ENCODE measurements at regions not wholly inside any gene's neighbourhood (a gene's known extent, or its start where the extent isn't known, plus 50 kb on each side); places are given as distances from the start of the nearest gene placed in this dataset.

- Histone ChIP-seq H3K27me3 (ENCODE audit: control insufficient read depth in 2 of 2, insufficient read depth in 1 of 2, low read length in 1 of 2) (no peaks in the 10 kb centered on the region), H3K36me3 (ENCODE audit: control insufficient read depth in 2 of 2, insufficient read depth in 2 of 2, low read length in 1 of 2) (no peaks in the 10 kb centered on the region), H3K4me3 (ENCODE audit: low read length in 2 of 2) (no peak overlapping the region), H3K27ac (ENCODE audit: low read depth in 1 of 2, low read length in 1 of 2) (no peak overlapping the region), H3K4me1 (ENCODE audit: control insufficient read depth in 2 of 2, insufficient read depth in 2 of 2, low read length in 2 of 2) (no peaks in the 10 kb centered on the region), H3K9me3 (ENCODE audit: control insufficient read depth in 2 of 2, insufficient read depth in 1 of 2, low read length in 1 of 2) (peaks cover 0 to 26% of the 10 kb centered on the region in 2 donors)
- DNase-seq (ENCODE audit: low read depth in 6 of 9, low spot score in 9 of 9) = no peak
- WGBS = 88% methylated on average over 9 of the region's 9 CpGs
Observed at GRCh38 chr7:98551611-98552273, 65.3 kb upstream of the NPTX2 start.

GRCh38 chr7:98548971-98549370 is 68.1 kb upstream of the NPTX2 start:
- Histone ChIP-seq H3K9me3 (ENCODE audit: control insufficient read depth in 2 of 2, insufficient read depth in 1 of 2, low read length in 1 of 2) (peaks cover 0 to 26% of the 10 kb centered on the region in 2 donors), H3K4me3 (ENCODE audit: low read length in 2 of 2) (no peak overlapping the region), H3K36me3 (ENCODE audit: control insufficient read depth in 2 of 2, insufficient read depth in 2 of 2, low read length in 1 of 2) (no peaks in the 10 kb centered on the region), H3K27me3 (ENCODE audit: control insufficient read depth in 2 of 2, insufficient read depth in 1 of 2, low read length in 1 of 2) (no peaks in the 10 kb centered on the region), H3K27ac (ENCODE audit: low read depth in 1 of 2, low read length in 1 of 2) (no peak overlapping the region), H3K4me1 (ENCODE audit: control insufficient read depth in 2 of 2, insufficient read depth in 2 of 2, low read length in 2 of 2) (no peaks in the 10 kb centered on the region)
- no peak for DNase-seq (ENCODE audit: low read depth in 6 of 9, low spot score in 9 of 9)
- WGBS = 86% methylated on average over 6 of the region's 6 CpGs

GRCh38 chr7:98548370-98548769 is 68.7 kb upstream of the NPTX2 start:
- DNase-seq (ENCODE audit: low read depth in 6 of 9, low spot score in 9 of 9) = no peak
- no peaks in the 10 kb centered on the region for H3K27me3 ChIP-seq (ENCODE audit: control insufficient read depth in 2 of 2, insufficient read depth in 1 of 2, low read length in 1 of 2)
- H3K4me1 ChIP-seq (ENCODE audit: control insufficient read depth in 2 of 2, insufficient read depth in 2 of 2, low read length in 2 of 2) = no peaks in the 10 kb centered on the region
- peaks cover 0 to 26% of the 10 kb centered on the region in 2 donors for H3K9me3 ChIP-seq (ENCODE audit: control insufficient read depth in 2 of 2, insufficient read depth in 1 of 2, low read length in 1 of 2)
- no peak overlapping the region for H3K4me3 ChIP-seq (ENCODE audit: low read length in 2 of 2)
- WGBS = 95% methylated on average over 2 of the region's 2 CpGs
- H3K36me3 ChIP-seq (ENCODE audit: control insufficient read depth in 2 of 2, insufficient read depth in 2 of 2, low read length in 1 of 2) = no peaks in the 10 kb centered on the region
- H3K27ac ChIP-seq (ENCODE audit: low read depth in 1 of 2, low read length in 1 of 2) = no peak overlapping the region

- no peak overlapping the region for H3K27ac ChIP-seq (ENCODE audit: low read depth in 1 of 2, low read length in 1 of 2)
- no peak overlapping the region for H3K4me3 ChIP-seq (ENCODE audit: low read length in 2 of 2)
- no peaks in the 10 kb centered on the region for H3K4me1 ChIP-seq (ENCODE audit: control insufficient read depth in 2 of 2, insufficient read depth in 2 of 2, low read length in 2 of 2)
- H3K9me3 ChIP-seq (ENCODE audit: control insufficient read depth in 2 of 2, insufficient read depth in 1 of 2, low read length in 1 of 2) = no peaks in the 10 kb centered on the region
- no peak for DNase-seq (ENCODE audit: low read depth in 6 of 9, low spot score in 9 of 9)
- 90% methylated on average over 10 of the region's 10 CpGs for WGBS
- H3K36me3 ChIP-seq (ENCODE audit: control insufficient read depth in 2 of 2, insufficient read depth in 2 of 2, low read length in 1 of 2) = no peaks in the 10 kb centered on the region
- no peaks in the 10 kb centered on the region for H3K27me3 ChIP-seq (ENCODE audit: control insufficient read depth in 2 of 2, insufficient read depth in 1 of 2, low read length in 1 of 2)
Observed at GRCh38 chr7:98541101-98541500, 76.0 kb upstream of the NPTX2 start.

GRCh38 chr7:98539865-98540264 is 77.2 kb upstream of the NPTX2 start:
- no peak for DNase-seq (ENCODE audit: low read depth in 6 of 9, low spot score in 9 of 9)
- Histone ChIP-seq H3K4me1 (ENCODE audit: control insufficient read depth in 2 of 2, insufficient read depth in 2 of 2, low read length in 2 of 2) (no peaks in the 10 kb centered on the region), H3K27me3 (ENCODE audit: control insufficient read depth in 2 of 2, insufficient read depth in 1 of 2, low read length in 1 of 2) (no peaks in the 10 kb centered on the region), H3K9me3 (ENCODE audit: control insufficient read depth in 2 of 2, insufficient read depth in 1 of 2, low read length in 1 of 2) (peaks cover 0 to 2% of the 10 kb centered on the region in 2 donors), H3K4me3 (ENCODE audit: low read length in 2 of 2) (no peak overlapping the region), H3K27ac (ENCODE audit: low read depth in 1 of 2, low read length in 1 of 2) (no peak overlapping the region), H3K36me3 (ENCODE audit: control insufficient read depth in 2 of 2, insufficient read depth in 2 of 2, low read length in 1 of 2) (no peaks in the 10 kb centered on the region)
- WGBS = 85% methylated on average over 1 of the region's 1 CpG

- Histone ChIP-seq H3K36me3 (ENCODE audit: control insufficient read depth in 2 of 2, insufficient read depth in 2 of 2, low read length in 1 of 2) (no peaks in the 10 kb centered on the region), H3K27me3 (ENCODE audit: control insufficient read depth in 2 of 2, insufficient read depth in 1 of 2, low read length in 1 of 2) (no peaks in the 10 kb centered on the region), H3K4me3 (ENCODE audit: low read length in 2 of 2) (no peak overlapping the region), H3K4me1 (ENCODE audit: control insufficient read depth in 2 of 2, insufficient read depth in 2 of 2, low read length in 2 of 2) (no peaks in the 10 kb centered on the region), H3K27ac (ENCODE audit: low read depth in 1 of 2, low read length in 1 of 2) (no peak overlapping the region), H3K9me3 (ENCODE audit: control insufficient read depth in 2 of 2, insufficient read depth in 1 of 2, low read length in 1 of 2) (peaks cover 0 to 10% of the 10 kb centered on the region in 2 donors)
- no peak for DNase-seq (ENCODE audit: low read depth in 6 of 9, low spot score in 9 of 9)
Observed at GRCh38 chr7:98536803-98537202, 80.3 kb upstream of the NPTX2 start.

GRCh38 chr7:98534493-98534892 is 82.6 kb upstream of the NPTX2 start:
- no peak for DNase-seq (ENCODE audit: low read depth in 6 of 9, low spot score in 9 of 9)
- 97% methylated on average over 7 of the region's 7 CpGs for WGBS
- Histone ChIP-seq H3K4me3 (ENCODE audit: low read length in 2 of 2) (no peak overlapping the region), H3K27me3 (ENCODE audit: control insufficient read depth in 2 of 2, insufficient read depth in 1 of 2, low read length in 1 of 2) (no peaks in the 10 kb centered on the region), H3K9me3 (ENCODE audit: control insufficient read depth in 2 of 2, insufficient read depth in 1 of 2, low read length in 1 of 2) (peaks cover 0 to 14% of the 10 kb centered on the region in 2 donors), H3K4me1 (ENCODE audit: control insufficient read depth in 2 of 2, insufficient read depth in 2 of 2, low read length in 2 of 2) (no peaks in the 10 kb centered on the region), H3K36me3 (ENCODE audit: control insufficient read depth in 2 of 2, insufficient read depth in 2 of 2, low read length in 1 of 2) (no peaks in the 10 kb centered on the region), H3K27ac (ENCODE audit: low read depth in 1 of 2, low read length in 1 of 2) (no peak overlapping the region)

GRCh38 chr7:98531717-98532116 is 85.4 kb upstream of the NPTX2 start:
- no peak for DNase-seq (ENCODE audit: low read depth in 6 of 9, low spot score in 9 of 9)
- Histone ChIP-seq H3K9me3 (ENCODE audit: control insufficient read depth in 2 of 2, insufficient read depth in 1 of 2, low read length in 1 of 2) (peaks cover 0 to 22% of the 10 kb centered on the region in 2 donors), H3K27ac (ENCODE audit: low read depth in 1 of 2, low read length in 1 of 2) (no peak overlapping the region), H3K4me3 (ENCODE audit: low read length in 2 of 2) (no peak overlapping the region), H3K27me3 (ENCODE audit: control insufficient read depth in 2 of 2, insufficient read depth in 1 of 2, low read length in 1 of 2) (no peaks in the 10 kb centered on the region), H3K36me3 (ENCODE audit: control insufficient read depth in 2 of 2, insufficient read depth in 2 of 2, low read length in 1 of 2) (no peaks in the 10 kb centered on the region), H3K4me1 (ENCODE audit: control insufficient read depth in 2 of 2, insufficient read depth in 2 of 2, low read length in 2 of 2) (no peaks in the 10 kb centered on the region)
- 85% methylated on average over 3 of the region's 3 CpGs for WGBS

- H3K9me3 ChIP-seq (ENCODE audit: control insufficient read depth in 2 of 2, insufficient read depth in 1 of 2, low read length in 1 of 2) = peaks cover 0 to 19% of the 10 kb centered on the region in 2 donors
- WGBS = 76% methylated on average over 8 of the region's 8 CpGs
- H3K27me3 ChIP-seq (ENCODE audit: control insufficient read depth in 2 of 2, insufficient read depth in 1 of 2, low read length in 1 of 2) = no peaks in the 10 kb centered on the region
- H3K4me3 ChIP-seq (ENCODE audit: low read length in 2 of 2) = no peak overlapping the region
- H3K36me3 ChIP-seq (ENCODE audit: control insufficient read depth in 2 of 2, insufficient read depth in 2 of 2, low read length in 1 of 2) = no peaks in the 10 kb centered on the region
- no peaks in the 10 kb centered on the region for H3K4me1 ChIP-seq (ENCODE audit: control insufficient read depth in 2 of 2, insufficient read depth in 2 of 2, low read length in 2 of 2)
- H3K27ac ChIP-seq (ENCODE audit: low read depth in 1 of 2, low read length in 1 of 2) = no peak overlapping the region
- DNase-seq (ENCODE audit: low read depth in 6 of 9, low spot score in 9 of 9) = no peak
Observed at GRCh38 chr7:98528079-98528478, 89.0 kb upstream of the NPTX2 start.

All from thymus (tissue), 11 donors.